ENCODE measurements at regions not wholly inside any gene's neighbourhood (a gene's known extent, or its start where the extent isn't known, plus 50 kb on each side); places are given as distances from the start of the nearest gene placed in this dataset.

- H3K27me3 Mint-ChIP-seq (ENCODE audit: insufficient read depth, unreplicated experiment): no peaks in the 10 kb centered on the region
- H3K36me3 Mint-ChIP-seq (ENCODE audit: insufficient read depth, unreplicated experiment): no peaks in the 10 kb centered on the region
- no peak for DNase-seq (ENCODE audit: unreplicated experiment)
- no TSS peak for BruUV-seq (replicated peaks)
- no peak overlapping the region for H3K27ac Mint-ChIP-seq (ENCODE audit: low read depth, unreplicated experiment)
- H3K4me1 Mint-ChIP-seq (ENCODE audit: insufficient read depth, unreplicated experiment): peaks cover 8% of the 10 kb centered on the region
- POLR2A ChIA-PET: interaction anchor here (0.8 kb wide), 1 partner anchor 9 kb away, joined by 3 read pairs; no protein-coding TSS in a partner anchor
- H3K4me3 Mint-ChIP-seq (ENCODE audit: unreplicated experiment): no peak overlapping the region
- TF ChIP-seq, protein P1, sequence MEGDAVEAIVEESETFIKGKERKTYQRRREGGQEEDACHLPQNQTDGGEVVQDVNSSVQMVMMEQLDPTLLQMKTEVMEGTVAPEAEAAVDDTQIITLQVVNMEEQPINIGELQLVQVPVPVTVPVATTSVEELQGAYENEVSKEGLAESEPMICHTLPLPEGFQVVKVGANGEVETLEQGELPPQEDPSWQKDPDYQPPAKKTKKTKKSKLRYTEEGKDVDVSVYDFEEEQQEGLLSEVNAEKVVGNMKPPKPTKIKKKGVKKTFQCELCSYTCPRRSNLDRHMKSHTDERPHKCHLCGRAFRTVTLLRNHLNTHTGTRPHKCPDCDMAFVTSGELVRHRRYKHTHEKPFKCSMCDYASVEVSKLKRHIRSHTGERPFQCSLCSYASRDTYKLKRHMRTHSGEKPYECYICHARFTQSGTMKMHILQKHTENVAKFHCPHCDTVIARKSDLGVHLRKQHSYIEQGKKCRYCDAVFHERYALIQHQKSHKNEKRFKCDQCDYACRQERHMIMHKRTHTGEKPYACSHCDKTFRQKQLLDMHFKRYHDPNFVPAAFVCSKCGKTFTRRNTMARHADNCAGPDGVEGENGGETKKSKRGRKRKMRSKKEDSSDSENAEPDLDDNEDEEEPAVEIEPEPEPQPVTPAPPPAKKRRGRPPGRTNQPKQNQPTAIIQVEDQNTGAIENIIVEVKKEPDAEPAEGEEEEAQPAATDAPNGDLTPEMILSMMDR (IDR thresholded peaks at IDR 0.05; ENCODE audit: unreplicated experiment): no peak
- CTCF ChIA-PET: interaction anchor here (0.6 to 0.9 kb wide), 2 partner anchors 236 to 523 kb away, joined by 3 to 4 read pairs; no protein-coding TSS in a partner anchor
- intact Hi-C loops (cut with micrococcal nuclease): no loop called here
- H3K9me3 Mint-ChIP-seq (ENCODE audit: unreplicated experiment): no peaks in the 10 kb centered on the region
These were observed 218.7 kb upstream of the SGO1 start for GRCh38 chr3:20404741-20405100.

GRCh38 chr3:20403986-20404740 lies 218.2 kb upstream of the SGO1 start:
- Mint-ChIP-seq H3K36me3 (ENCODE audit: insufficient read depth, unreplicated experiment) (no peaks in the 10 kb centered on the region), H3K27ac (ENCODE audit: low read depth, unreplicated experiment) (no peak overlapping the region), H3K27me3 (ENCODE audit: insufficient read depth, unreplicated experiment) (no peaks in the 10 kb centered on the region), H3K4me1 (ENCODE audit: insufficient read depth, unreplicated experiment) (peaks cover 8% of the 10 kb centered on the region), H3K4me3 (ENCODE audit: unreplicated experiment) (no peak overlapping the region), H3K9me3 (ENCODE audit: unreplicated experiment) (no peaks in the 10 kb centered on the region)
- intact Hi-C loops (cut with micrococcal nuclease): no loop called here
- ChIA-PET CTCF (interaction anchor here (0.9 kb wide), 1 partner anchor 524 kb away, joined by 4 read pairs; no protein-coding TSS in a partner anchor), POLR2A (interaction anchor here (0.7 to 0.8 kb wide), 2 partner anchors 8 to 25 kb away, joined by 3 read pairs; no protein-coding TSS in a partner anchor)
- TF ChIP-seq, protein P1 (IDR thresholded peaks at IDR 0.05; ENCODE audit: unreplicated experiment): no peak
- DNase-seq (ENCODE audit: unreplicated experiment): no peak
- no TSS peak for BruUV-seq (replicated peaks)

GRCh38 chr3:20401253-20401652 lies 215.2 kb upstream of the SGO1 start:
- POLR2A ChIA-PET: no interaction called here
- TF ChIP-seq, protein P1 (IDR thresholded peaks at IDR 0.05; ENCODE audit: unreplicated experiment): no peak
- H3K9me3 Mint-ChIP-seq (ENCODE audit: unreplicated experiment): no peaks in the 10 kb centered on the region
- peaks cover 8% of the 10 kb centered on the region for H3K4me1 Mint-ChIP-seq (ENCODE audit: insufficient read depth, unreplicated experiment)
- no peak overlapping the region for H3K27ac Mint-ChIP-seq (ENCODE audit: low read depth, unreplicated experiment)
- BruUV-seq (replicated peaks): no TSS peak
- no peaks in the 10 kb centered on the region for H3K36me3 Mint-ChIP-seq (ENCODE audit: insufficient read depth, unreplicated experiment)
- CTCF ChIA-PET: no interaction called here
- DNase-seq (ENCODE audit: unreplicated experiment): peak; percentile 41
- H3K27me3 Mint-ChIP-seq (ENCODE audit: insufficient read depth, unreplicated experiment): no peaks in the 10 kb centered on the region
- H3K4me3 Mint-ChIP-seq (ENCODE audit: unreplicated experiment): no peak overlapping the region
- intact Hi-C loops (cut with micrococcal nuclease): no loop called here

GRCh38 chr3:20400686-20401085 lies 214.7 kb upstream of the SGO1 start:
- H3K36me3 Mint-ChIP-seq (ENCODE audit: insufficient read depth, unreplicated experiment): no peaks in the 10 kb centered on the region
- CTCF ChIA-PET: no interaction called here
- H3K9me3 Mint-ChIP-seq (ENCODE audit: unreplicated experiment): no peaks in the 10 kb centered on the region
- DNase-seq (ENCODE audit: unreplicated experiment): no peak
- no peak overlapping the region for H3K27ac Mint-ChIP-seq (ENCODE audit: low read depth, unreplicated experiment)
- TF ChIP-seq, protein P1 (IDR thresholded peaks at IDR 0.05; ENCODE audit: unreplicated experiment): no peak
- intact Hi-C loops (cut with micrococcal nuclease): no loop called here
- POLR2A ChIA-PET: no interaction called here
- H3K4me3 Mint-ChIP-seq (ENCODE audit: unreplicated experiment): no peak overlapping the region
- H3K27me3 Mint-ChIP-seq (ENCODE audit: insufficient read depth, unreplicated experiment): no peaks in the 10 kb centered on the region
- BruUV-seq (replicated peaks): no TSS peak
- H3K4me1 Mint-ChIP-seq (ENCODE audit: insufficient read depth, unreplicated experiment): peaks cover 4% of the 10 kb centered on the region
